ENCODE measurements at regions not wholly inside any gene's neighbourhood (a gene's known extent, or its start where the extent isn't known, plus 50 kb on each side); places are given as distances from the start of the nearest gene placed in this dataset.
"Not testable (repeated sequence)": the region's sequence is repeated elsewhere in the genome, so short reads cannot be mapped to it uniquely, and the experiment has no call there.

DNA sequence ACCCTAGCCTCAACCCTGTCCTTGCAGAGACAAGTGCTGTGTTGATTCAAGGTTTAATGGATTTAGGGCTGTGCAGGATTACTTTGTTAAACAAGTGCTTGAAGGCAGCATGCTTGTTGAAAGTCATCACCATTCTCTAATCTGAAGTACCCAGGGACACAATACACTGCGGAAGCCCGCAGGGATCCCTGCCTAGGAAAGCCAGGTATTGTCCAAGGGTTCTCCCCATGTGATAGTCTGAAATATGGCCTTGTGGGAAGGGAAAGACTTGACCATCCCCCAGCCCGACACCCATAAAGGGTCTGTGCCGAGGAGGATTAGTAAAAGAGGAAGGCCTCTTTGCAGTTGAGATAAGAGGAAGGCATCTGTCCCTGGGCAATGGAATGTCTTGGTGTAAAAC, 118.9 kb downstream of the ZNF486 start:
- TF ChIP-seq, protein P1, sequence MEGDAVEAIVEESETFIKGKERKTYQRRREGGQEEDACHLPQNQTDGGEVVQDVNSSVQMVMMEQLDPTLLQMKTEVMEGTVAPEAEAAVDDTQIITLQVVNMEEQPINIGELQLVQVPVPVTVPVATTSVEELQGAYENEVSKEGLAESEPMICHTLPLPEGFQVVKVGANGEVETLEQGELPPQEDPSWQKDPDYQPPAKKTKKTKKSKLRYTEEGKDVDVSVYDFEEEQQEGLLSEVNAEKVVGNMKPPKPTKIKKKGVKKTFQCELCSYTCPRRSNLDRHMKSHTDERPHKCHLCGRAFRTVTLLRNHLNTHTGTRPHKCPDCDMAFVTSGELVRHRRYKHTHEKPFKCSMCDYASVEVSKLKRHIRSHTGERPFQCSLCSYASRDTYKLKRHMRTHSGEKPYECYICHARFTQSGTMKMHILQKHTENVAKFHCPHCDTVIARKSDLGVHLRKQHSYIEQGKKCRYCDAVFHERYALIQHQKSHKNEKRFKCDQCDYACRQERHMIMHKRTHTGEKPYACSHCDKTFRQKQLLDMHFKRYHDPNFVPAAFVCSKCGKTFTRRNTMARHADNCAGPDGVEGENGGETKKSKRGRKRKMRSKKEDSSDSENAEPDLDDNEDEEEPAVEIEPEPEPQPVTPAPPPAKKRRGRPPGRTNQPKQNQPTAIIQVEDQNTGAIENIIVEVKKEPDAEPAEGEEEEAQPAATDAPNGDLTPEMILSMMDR (IDR thresholded peaks at IDR 0.05), result not testable (repeated sequence)
- not testable (repeated sequence) for TF ChIP-seq EP300 (IDR thresholded peaks at IDR 0.05)

Measured in ovary (tissue), 3 donors.